PC-9 (cell line): ENCODE measurements at regions not wholly inside any gene's neighbourhood (a gene's known extent, or its start where the extent isn't known, plus 50 kb on each side); places are given as distances from the start of the nearest gene placed in this dataset.

Experiments used
- BruUV-seq: library from RNA; stranded (reverse); fragments of 400-500 nt; replicated peaks from 2 replicates; lab custom pipeline; 2021; lab: Mats Ljungman, UMichigan
- CTCF ChIA-PET: fragments of 300-600 bp; sonication (Branson Sonifier 250); formaldehyde crosslinking; loops from one replicate; lab custom pipeline; 2022; ENCODE audit warnings: antibody characterized with exemption; lab: Charles Lee
- POLR2A ChIA-PET: fragments of 300-600 bp; sonication (Branson Sonifier 250); formaldehyde crosslinking; loops from one replicate; lab custom pipeline; 2022; ENCODE audit warnings: antibody characterized with exemption; ENCODE audit not compliant: unreplicated experiment; lab: Charles Lee
- DNase-seq, 2 experiments: peaks; one replicate each; pipeline versions ENCODE4 v3.0.0 to v3.0.0-alpha.2; 2015 to 2022; ENCODE audit warnings: mixed read lengths in 1 of 2
- H2AFZ ChIP-seq: fragments of 200-600 bp; sonication (generic); 2 replicates; pipeline ENCODE4 v1.8.1; 2017; ENCODE audit warnings: antibody characterized with exemption
- H3F3A ChIP-seq: fragments of 200-600 bp; sonication (generic); 2 replicates; pipeline ENCODE4 v1.8.1; 2017; ENCODE audit warnings: antibody characterized with exemption, mild to moderate bottlenecking, low read depth; ENCODE audit not compliant: insufficient read depth
- H3K27ac ChIP-seq: fragments of 200-600 bp; sonication (generic); 2 replicates; pipeline ENCODE4 v1.6.1; 2016; ENCODE audit warnings: mixed run types
- H3K27me3 ChIP-seq: fragments of 200-600 bp; sonication (generic); 2 replicates; pipeline ENCODE4 v1.6.1; 2016; ENCODE audit warnings: low read depth, mixed run types; ENCODE audit not compliant: insufficient read depth
- H3K36me3 ChIP-seq: fragments of 200-600 bp; sonication (generic); 2 replicates; pipeline ENCODE4 v1.6.1; 2016; ENCODE audit warnings: low read depth, mixed run types
- H3K4me1 ChIP-seq: fragments of 200-600 bp; sonication (generic); replicated peaks from 2 replicates; pipeline ENCODE4 v1.6.1; 2016; ENCODE audit warnings: mixed run types; ENCODE audit not compliant: insufficient read depth
- H3K4me2 ChIP-seq: fragments of 200-600 bp; sonication (generic); 2 replicates; pipeline ENCODE4 v1.6.1; 2017; ENCODE audit warnings: mixed run types
- H3K4me3 ChIP-seq: fragments of 200-600 bp; sonication (generic); 2 replicates; pipeline ENCODE4 v1.6.1; 2016; ENCODE audit warnings: mixed run types
- H3K79me2 ChIP-seq: fragments of 200-600 bp; sonication (generic); 2 replicates; pipeline ENCODE4 v1.6.1; 2017; ENCODE audit warnings: low read depth, mixed run types
- H3K9me2 ChIP-seq: fragments of 200-600 bp; sonication (generic); 2 replicates; pipeline ENCODE4 v1.8.1; 2017; ENCODE audit warnings: mild to moderate bottlenecking; ENCODE audit not compliant: insufficient read depth
- H3K9me3 ChIP-seq: fragments of 200-600 bp; sonication (generic); 2 replicates; pipeline ENCODE4 v1.8.1; 2016; ENCODE audit warnings: low read depth; ENCODE audit not compliant: insufficient read depth
- H4K20me1 ChIP-seq: fragments of 200-600 bp; sonication (generic); 2 replicates; pipeline ENCODE4 v1.8.1; 2017; ENCODE audit not compliant: insufficient read depth
- CTCF ChIP-seq: fragments of 200-600 bp; sonication (generic); conservative IDR thresholded peaks from 2 replicates; pipeline ENCODE4 v1.6.1; 2017; ENCODE audit warnings: mixed run types, antibody characterized with exemption, mild to moderate bottlenecking, moderate library complexity
- EZH2 ChIP-seq: fragments of 200-600 bp; sonication (generic); IDR thresholded peaks from 2 replicates; pipeline ENCODE4 v1.8.0; 2017; ENCODE audit warnings: antibody characterized with exemption, low read depth
- intact Hi-C: fragments of 100-400 bp; cut with micrococcal nuclease; formaldehyde crosslinking; loops from one replicate; pipeline ENCODE4 v1.10.0; 2022; ENCODE audit not compliant: unreplicated experiment

GRCh38 chr5:105745111-105745510, 1925.6 kb downstream of the EFNA5 start:
- TF ChIP-seq EZH2 (no peak), CTCF (no peak)
- Histone ChIP-seq H3K27ac (no peak overlapping the region), H3K27me3 (no peaks in the 10 kb centered on the region), H3K9me2 (no peaks in the 10 kb centered on the region; the same call in 1 of the 2 replicates), H3K4me1 (no peaks in the 10 kb centered on the region), H3K4me2 (no peak overlapping the region), H4K20me1 (no peaks in the 10 kb centered on the region), H3F3A (no peaks in the 10 kb centered on the region), H3K4me3 (no peak overlapping the region), H3K36me3 (no peaks in the 10 kb centered on the region), H2AFZ (no peak overlapping the region), H3K9me3 (no peaks in the 10 kb centered on the region), H3K79me2 (no peaks in the 10 kb centered on the region)
- ChIA-PET CTCF (no interaction called here), POLR2A (no interaction called here)
- DNase-seq, result no peak
- BruUV-seq, result no TSS peak
- intact Hi-C loops, result no loop called here

GRCh38 chr5:105740242-105740641, 1930.5 kb downstream of the EFNA5 start:
- ChIA-PET CTCF (no interaction called here), POLR2A (no interaction called here)
- Histone ChIP-seq H3K27me3 (no peaks in the 10 kb centered on the region), H3F3A (no peaks in the 10 kb centered on the region), H3K27ac (no peak overlapping the region), H3K79me2 (no peaks in the 10 kb centered on the region), H2AFZ (no peak overlapping the region), H3K9me3 (no peaks in the 10 kb centered on the region), H3K4me3 (no peak overlapping the region), H3K4me1 (no peaks in the 10 kb centered on the region), H3K4me2 (no peak overlapping the region), H4K20me1 (no peaks in the 10 kb centered on the region), H3K36me3 (no peaks in the 10 kb centered on the region), H3K9me2 (no peaks in the 10 kb centered on the region; the same call in 1 of the 2 replicates)
- BruUV-seq, result no TSS peak
- TF ChIP-seq EZH2 (no peak), CTCF (no peak)
- intact Hi-C loops, result no loop called here
- no peak for DNase-seq

DNA sequence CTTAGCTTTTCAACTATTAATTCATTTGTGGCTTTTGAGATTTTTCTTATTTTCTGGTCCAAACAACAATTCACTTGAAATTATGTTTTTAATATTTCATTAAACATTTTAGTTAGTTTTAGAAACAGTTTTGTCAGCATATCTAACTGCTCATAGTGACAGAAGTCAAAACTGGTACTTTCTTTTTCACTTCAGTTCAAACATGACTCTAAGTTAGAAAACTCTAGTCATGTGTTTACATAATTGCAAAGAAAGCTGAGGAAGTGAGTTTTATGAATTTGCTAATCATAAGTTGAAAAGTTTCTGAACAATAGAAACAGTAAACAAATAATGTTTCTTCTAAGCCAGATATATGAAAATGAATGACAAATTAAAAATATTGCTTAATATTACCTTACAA, 1931.0 kb downstream of the EFNA5 start:
- Histone ChIP-seq H3K79me2 (no peaks in the 10 kb centered on the region), H3K36me3 (no peaks in the 10 kb centered on the region), H3K4me2 (no peak overlapping the region), H2AFZ (no peak overlapping the region), H3K27ac (no peak overlapping the region), H3K4me1 (no peaks in the 10 kb centered on the region), H3K4me3 (no peak overlapping the region), H3K9me2 (no peaks in the 10 kb centered on the region; the same call in 1 of the 2 replicates), H3K9me3 (no peaks in the 10 kb centered on the region), H3F3A (no peaks in the 10 kb centered on the region), H4K20me1 (no peaks in the 10 kb centered on the region), H3K27me3 (no peaks in the 10 kb centered on the region)
- ChIA-PET CTCF (no interaction called here), POLR2A (no interaction called here)
- BruUV-seq, result no TSS peak
- DNase-seq, result no peak
- TF ChIP-seq EZH2 (no peak), CTCF (no peak)
- intact Hi-C loops, result no loop called here
